ENCODE measurements at regions not wholly inside any gene's neighbourhood (a gene's known extent, or its start where the extent isn't known, plus 50 kb on each side); places are given as distances from the start of the nearest gene placed in this dataset.

- TF ChIP-seq TEAD4 (CRISPR knock-in tag; IDR thresholded peaks at IDR 0.05) (no peak), CTCF (IDR thresholded peaks at IDR 0.05) (no peak), SMAD3 (CRISPR knock-in tag; IDR thresholded peaks at IDR 0.05; ENCODE audit: borderline replicate concordance) (no peak), CBFB (CRISPR knock-in tag; IDR thresholded peaks at IDR 0.05; ENCODE audit: low read depth) (no peak), SP1 (CRISPR knock-in tag; conservative IDR thresholded peaks at IDR 0.05) (no peak), MAX (CRISPR knock-in tag; IDR thresholded peaks at IDR 0.05) (no peak)
- TF ChIP-seq, protein P1, sequence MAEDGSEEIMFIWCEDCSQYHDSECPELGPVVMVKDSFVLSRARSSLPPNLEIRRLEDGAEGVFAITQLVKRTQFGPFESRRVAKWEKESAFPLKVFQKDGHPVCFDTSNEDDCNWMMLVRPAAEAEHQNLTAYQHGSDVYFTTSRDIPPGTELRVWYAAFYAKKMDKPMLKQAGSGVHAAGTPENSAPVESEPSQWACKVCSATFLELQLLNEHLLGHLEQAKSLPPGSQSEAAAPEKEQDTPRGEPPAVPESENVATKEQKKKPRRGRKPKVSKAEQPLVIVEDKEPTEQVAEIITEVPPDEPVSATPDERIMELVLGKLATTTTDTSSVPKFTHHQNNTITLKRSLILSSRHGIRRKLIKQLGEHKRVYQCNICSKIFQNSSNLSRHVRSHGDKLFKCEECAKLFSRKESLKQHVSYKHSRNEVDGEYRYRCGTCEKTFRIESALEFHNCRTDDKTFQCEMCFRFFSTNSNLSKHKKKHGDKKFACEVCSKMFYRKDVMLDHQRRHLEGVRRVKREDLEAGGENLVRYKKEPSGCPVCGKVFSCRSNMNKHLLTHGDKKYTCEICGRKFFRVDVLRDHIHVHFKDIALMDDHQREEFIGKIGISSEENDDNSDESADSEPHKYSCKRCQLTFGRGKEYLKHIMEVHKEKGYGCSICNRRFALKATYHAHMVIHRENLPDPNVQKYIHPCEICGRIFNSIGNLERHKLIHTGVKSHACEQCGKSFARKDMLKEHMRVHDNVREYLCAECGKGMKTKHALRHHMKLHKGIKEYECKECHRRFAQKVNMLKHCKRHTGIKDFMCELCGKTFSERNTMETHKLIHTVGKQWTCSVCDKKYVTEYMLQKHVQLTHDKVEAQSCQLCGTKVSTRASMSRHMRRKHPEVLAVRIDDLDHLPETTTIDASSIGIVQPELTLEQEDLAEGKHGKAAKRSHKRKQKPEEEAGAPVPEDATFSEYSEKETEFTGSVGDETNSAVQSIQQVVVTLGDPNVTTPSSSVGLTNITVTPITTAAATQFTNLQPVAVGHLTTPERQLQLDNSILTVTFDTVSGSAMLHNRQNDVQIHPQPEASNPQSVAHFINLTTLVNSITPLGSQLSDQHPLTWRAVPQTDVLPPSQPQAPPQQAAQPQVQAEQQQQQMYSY (CRISPR knock-in tag; IDR thresholded peaks at IDR 0.05) = no peak
- TF ChIP-seq, protein P2, sequence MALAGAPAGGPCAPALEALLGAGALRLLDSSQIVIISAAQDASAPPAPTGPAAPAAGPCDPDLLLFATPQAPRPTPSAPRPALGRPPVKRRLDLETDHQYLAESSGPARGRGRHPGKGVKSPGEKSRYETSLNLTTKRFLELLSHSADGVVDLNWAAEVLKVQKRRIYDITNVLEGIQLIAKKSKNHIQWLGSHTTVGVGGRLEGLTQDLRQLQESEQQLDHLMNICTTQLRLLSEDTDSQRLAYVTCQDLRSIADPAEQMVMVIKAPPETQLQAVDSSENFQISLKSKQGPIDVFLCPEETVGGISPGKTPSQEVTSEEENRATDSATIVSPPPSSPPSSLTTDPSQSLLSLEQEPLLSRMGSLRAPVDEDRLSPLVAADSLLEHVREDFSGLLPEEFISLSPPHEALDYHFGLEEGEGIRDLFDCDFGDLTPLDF (CRISPR knock-in tag; IDR thresholded peaks at IDR 0.05) = no peak
- TF ChIP-seq, protein P3, sequence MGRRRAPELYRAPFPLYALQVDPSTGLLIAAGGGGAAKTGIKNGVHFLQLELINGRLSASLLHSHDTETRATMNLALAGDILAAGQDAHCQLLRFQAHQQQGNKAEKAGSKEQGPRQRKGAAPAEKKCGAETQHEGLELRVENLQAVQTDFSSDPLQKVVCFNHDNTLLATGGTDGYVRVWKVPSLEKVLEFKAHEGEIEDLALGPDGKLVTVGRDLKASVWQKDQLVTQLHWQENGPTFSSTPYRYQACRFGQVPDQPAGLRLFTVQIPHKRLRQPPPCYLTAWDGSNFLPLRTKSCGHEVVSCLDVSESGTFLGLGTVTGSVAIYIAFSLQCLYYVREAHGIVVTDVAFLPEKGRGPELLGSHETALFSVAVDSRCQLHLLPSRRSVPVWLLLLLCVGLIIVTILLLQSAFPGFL (CRISPR knock-in tag; IDR thresholded peaks at IDR 0.05; ENCODE audit: borderline replicate concordance) = no peak
Observed at GRCh38 chr13:99064624-99065234, 86.9 kb upstream of the DOCK9 start.

Data from WTC11 (cell line).